ENCODE measurements at regions not wholly inside any gene's neighbourhood (a gene's known extent, or its start where the extent isn't known, plus 50 kb on each side); places are given as distances from the start of the nearest gene placed in this dataset.

DNA sequence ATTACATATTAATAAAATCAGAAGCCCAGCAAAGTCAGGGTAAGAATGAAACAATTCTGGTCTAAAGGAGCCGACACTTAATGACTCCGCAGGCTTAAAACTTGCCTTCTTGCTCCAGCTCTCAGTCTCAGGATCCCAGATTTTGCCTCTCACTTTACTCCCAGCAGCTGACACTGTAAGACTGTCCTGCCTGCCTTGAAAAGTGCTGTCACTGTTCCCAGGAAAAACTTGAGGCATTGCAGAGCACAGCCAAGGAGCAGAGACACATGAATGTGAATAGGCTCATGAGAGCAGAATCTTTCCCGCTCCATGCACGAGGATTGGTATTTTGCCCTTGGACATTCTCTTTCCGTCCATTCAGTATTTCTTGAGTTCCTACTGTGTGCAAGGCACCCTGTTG is 457.6 kb upstream of the ZFHX3 start:
- Histone ChIP-seq H2AK5ac (ENCODE audit: low read depth, low read length) (no peak overlapping the region), H3K18ac (ENCODE audit: extremely low read depth, low read length) (no peak overlapping the region), H3K4me3 (ENCODE audit: extremely low read depth in 1 of 4, insufficient read depth in 2 of 4, low read depth in 3 of 4, low read length in 4 of 4) (no peak overlapping the region), H3K9ac (replicated peaks in 1 of 4; ENCODE audit: extremely low read depth in 1 of 4, low read depth in 3 of 4, low read length in 3 of 4) (no peak overlapping the region), H2BK15ac (ENCODE audit: low read length) (no peak overlapping the region), H4K91ac (replicated peaks; ENCODE audit: insufficient read length, low read length) (no peak overlapping the region), H3K56ac (replicated peaks; ENCODE audit: insufficient read length, low read depth, low read length) (no peak overlapping the region), H4K5ac (ENCODE audit: insufficient read length, low read depth, low read length) (no peak overlapping the region), H2BK120ac (replicated peaks; ENCODE audit: low read depth, low read length) (no peak overlapping the region), H3K27ac (ENCODE audit: low read depth, low read length) (no peak overlapping the region), H2BK20ac (ENCODE audit: low read length) (no peak overlapping the region), H3K4me1 (replicated peaks in 1 of 4; ENCODE audit: control insufficient read depth in 3 of 4, insufficient read depth in 4 of 4, low read length in 3 of 4) (peaks cover 0 to 3% (median 0%) of the 10 kb centered on the region in 4 experiments; a peak in 2 of 7 replicates), H4K20me1 (replicated peaks in 1 of 2; ENCODE audit: control insufficient read depth in 1 of 2, insufficient read depth in 2 of 2, low read length in 2 of 2) (no peaks in the 10 kb centered on the region), H4K8ac (ENCODE audit: extremely low read depth, insufficient read depth, low read length) (no peak overlapping the region), H3K23ac (ENCODE audit: insufficient read length) (no peak overlapping the region), H3K79me2 (ENCODE audit: control insufficient read depth in 1 of 2, insufficient read depth in 2 of 2, low read length in 2 of 2) (no peaks in the 10 kb centered on the region), H3K79me1 (ENCODE audit: low read depth, low read length) (no peaks in the 10 kb centered on the region; the same call in 1 of the 2 replicates), H2BK5ac (ENCODE audit: low read depth, low read length) (no peak overlapping the region), H3K27me3 (replicated peaks in 1 of 4; ENCODE audit: control insufficient read depth in 3 of 4, extremely low read depth in 1 of 4, insufficient read depth in 3 of 4, low read length in 3 of 4) (no peaks in the 10 kb centered on the region), H3K36me3 (ENCODE audit: control insufficient read depth in 2 of 4, insufficient read depth in 4 of 4, low read length in 3 of 4) (no peaks in the 10 kb centered on the region), H3K9me3 (ENCODE audit: insufficient read depth in 2 of 2, low read depth in 1 of 2, low read length in 1 of 2) (no peaks in the 10 kb centered on the region), H3K4ac (replicated peaks; ENCODE audit: insufficient read length, low read depth, low read length) (no peak overlapping the region), H3K4me2 (ENCODE audit: insufficient read depth in 1 of 2, low read depth in 2 of 2, low read length in 2 of 2) (no peak overlapping the region), H2BK12ac (ENCODE audit: low read depth, low read length) (no peak overlapping the region), H3K14ac (ENCODE audit: insufficient read length) (no peak overlapping the region), H3K23me2 (ENCODE audit: low read depth, low read length) (no peaks in the 10 kb centered on the region), H2AFZ (ENCODE audit: low read length) (0 out of 2 replicates have a peak overlapping the region, but pooled peaks have one; percentile 2)
- 82% methylated on average over 5 of the region's 5 CpGs; no CpG with 5 or more reads in 1 of the 2 experiments for WGBS, 2 experiments (ENCODE audit: extremely low coverage in 1 of 2, insufficient coverage in 1 of 2, insufficient read length in 1 of 2, insufficient replicate concordance in 2 of 2, low coverage in 1 of 2, low lambda C conversion rate in 2 of 2, missing lambda C conversion rate in 1 of 2)
- ChIA-PET CTCF (ENCODE audit: partially characterized antibody) (no interaction called here), POLR2A (ENCODE audit: partially characterized antibody) (no interaction called here)
- no peak for FAIRE-seq
- DNase-seq (ENCODE audit: low read depth in 1 of 2, low spot score in 2 of 2) = no peak
- no peak for TF ChIP-seq KDM1A (IDR thresholded peaks at IDR 0.05; ENCODE audit: borderline replicate concordance, low read length)
- TF ChIP-seq, protein P1, sequence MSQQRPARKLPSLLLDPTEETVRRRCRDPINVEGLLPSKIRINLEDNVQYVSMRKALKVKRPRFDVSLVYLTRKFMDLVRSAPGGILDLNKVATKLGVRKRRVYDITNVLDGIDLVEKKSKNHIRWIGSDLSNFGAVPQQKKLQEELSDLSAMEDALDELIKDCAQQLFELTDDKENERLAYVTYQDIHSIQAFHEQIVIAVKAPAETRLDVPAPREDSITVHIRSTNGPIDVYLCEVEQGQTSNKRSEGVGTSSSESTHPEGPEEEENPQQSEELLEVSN (IDR thresholded peaks at IDR 0.05) = 0 out of 2 replicates have a peak, but pooled peaks have one; percentile 34

Measured in H1 (cell line).